ENCODE measurements at regions not wholly inside any gene's neighbourhood (a gene's known extent, or its start where the extent isn't known, plus 50 kb on each side); places are given as distances from the start of the nearest gene placed in this dataset.
"Not testable (repeated sequence)": the region's sequence is repeated elsewhere in the genome, so short reads cannot be mapped to it uniquely, and the experiment has no call there.

DNA sequence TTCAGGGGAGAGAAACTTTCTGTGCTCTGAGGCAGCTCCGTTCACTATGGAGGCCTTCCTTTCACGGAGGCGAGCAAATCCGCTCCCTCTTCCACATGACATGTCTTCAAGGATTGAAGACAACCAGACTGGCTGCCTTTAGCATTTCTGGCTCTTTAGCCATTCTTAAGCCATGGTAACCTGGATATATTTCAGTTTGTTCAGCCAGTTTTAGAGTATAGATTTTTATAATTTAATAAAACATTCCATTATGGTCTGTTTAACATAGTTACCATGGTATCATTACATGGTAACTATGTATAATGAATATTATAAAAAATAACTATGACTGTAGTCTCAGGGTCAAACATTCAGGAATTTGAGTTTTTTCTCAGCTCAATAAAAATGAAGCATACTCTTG lies 54.2 kb upstream of the NFIA start:
- no peak for DNase-seq (ENCODE audit: low read depth in 3 of 3)

DNA sequence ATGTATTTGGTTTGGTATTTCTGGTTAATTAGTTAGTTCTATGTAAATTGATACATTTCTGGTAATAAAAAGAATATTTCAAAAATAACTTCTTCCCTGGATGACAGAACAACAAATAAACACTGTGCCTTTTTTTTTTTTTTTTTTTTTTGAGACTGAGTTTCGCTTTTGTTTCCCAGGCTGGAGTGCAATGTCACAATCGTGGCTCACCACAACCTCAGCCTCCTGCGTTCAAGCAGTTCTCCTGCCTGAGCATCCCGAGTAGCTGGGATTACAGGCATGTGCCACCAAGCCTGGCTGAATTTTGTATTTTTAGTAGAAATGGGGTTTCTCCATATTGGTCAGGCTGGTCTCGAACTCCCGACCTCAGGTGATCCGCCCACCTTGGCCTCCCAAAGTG lies 64.3 kb upstream of the NFIA start:
- not testable (repeated sequence) for DNase-seq (ENCODE audit: low read depth in 3 of 3)

GRCh38 chr1:61017651-61018050 lies 64.7 kb upstream of the NFIA start:
- DNase-seq (ENCODE audit: low read depth in 3 of 3) = no peak

DNA sequence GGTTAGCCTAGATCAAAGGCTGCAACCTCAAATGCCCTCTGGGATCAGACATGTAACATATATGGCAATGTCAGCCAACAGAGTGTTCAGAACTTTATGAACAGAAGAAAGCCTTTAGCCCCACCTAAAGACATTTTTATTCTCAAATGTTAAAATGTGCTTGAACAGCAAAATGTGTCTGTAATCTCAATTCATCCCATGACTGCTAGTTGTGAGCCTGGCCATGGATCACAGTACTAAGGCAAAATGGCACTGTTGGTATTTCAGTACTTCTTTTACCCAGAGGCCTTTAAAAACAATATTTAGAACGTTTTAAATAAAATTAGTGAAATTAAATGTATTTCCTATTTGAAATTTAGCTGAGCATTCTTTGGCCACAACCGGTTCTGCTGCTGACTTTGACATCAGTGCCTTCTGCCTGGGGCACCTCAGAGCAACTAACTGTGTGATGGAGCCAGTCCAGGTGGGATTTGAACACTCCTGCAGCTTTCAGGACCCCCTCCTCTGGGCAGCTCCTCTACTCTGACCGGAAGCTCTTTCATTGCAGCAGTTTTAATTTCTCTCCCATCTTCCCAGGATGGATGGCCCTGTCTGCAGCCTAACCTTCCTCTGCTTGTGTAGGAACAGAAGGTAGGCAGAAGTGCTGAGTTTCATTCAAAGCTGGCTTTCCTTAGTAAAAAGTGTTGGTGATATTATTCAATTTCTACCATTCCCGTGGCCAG lies 68.3 kb upstream of the NFIA start:
- DNase-seq (ENCODE audit: low read depth in 3 of 3) = no peak

- no peak for DNase-seq (ENCODE audit: low read depth in 3 of 3)
Measured at GRCh38 chr1:61013189-61013945, 69.0 kb upstream of the NFIA start.

DNA sequence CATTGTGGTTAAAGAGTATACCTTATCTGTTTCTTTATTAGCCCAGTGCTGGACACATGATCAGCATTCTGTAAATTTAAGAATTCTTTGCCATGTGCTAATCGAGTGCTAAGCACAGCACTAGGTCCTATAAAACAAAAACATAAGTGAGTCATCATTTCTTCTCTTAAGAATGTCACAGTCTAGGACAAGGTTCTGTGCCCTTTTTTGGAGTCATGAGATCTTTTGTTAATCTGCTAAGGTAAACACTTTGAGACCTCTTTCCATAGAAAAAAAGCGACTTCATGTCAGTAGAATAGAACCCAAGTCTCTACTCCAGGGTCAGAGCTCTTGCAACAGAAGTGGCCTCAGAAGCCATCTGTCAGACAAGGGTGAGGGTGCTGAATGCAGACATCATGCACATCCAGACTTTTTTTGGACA lies 70.0 kb upstream of the NFIA start:
- no peak for DNase-seq (ENCODE audit: low read depth in 3 of 3)

DNA sequence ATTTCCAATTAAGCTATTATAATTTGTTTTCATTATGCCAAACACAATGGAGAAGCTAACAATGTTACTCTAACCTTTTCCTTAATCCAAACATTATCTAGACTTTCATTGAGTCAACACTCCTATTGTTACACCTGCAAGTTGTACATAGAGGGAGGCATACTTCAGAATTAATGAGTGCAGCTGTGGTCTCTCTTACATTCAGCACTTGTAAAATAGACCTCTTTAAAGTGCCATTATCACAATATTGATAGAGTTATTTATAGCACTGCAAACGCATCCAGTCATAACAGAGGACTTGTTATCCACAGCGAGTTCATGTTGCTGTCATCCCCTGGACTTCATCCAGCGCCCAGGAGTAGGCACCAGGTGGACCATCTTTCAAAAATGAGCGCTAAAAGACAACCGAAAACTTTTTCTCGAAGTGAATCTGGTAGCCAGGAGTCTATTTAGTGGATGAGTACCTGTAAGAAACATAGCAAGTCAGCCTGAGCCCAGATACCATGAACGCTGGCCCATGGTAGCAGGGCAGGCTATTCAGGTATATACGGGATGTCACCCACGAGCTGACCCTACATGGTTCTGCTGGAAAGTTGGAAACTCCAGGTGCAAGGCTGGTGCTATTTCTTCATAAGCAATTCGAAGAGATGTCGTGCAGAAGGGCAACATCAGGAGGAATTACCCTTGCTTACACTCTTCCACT lies 70.6 kb upstream of the NFIA start:
- DNase-seq (ENCODE audit: low read depth in 3 of 3) = no peak

GRCh38 chr1:61007534-61008364 lies 74.6 kb upstream of the NFIA start:
- DNase-seq (ENCODE audit: low read depth in 3 of 3) = no peak

- DNase-seq (ENCODE audit: low read depth in 3 of 3) = no peak
Measured at GRCh38 chr1:61005614-61006580, 76.5 kb upstream of the NFIA start.

DNA sequence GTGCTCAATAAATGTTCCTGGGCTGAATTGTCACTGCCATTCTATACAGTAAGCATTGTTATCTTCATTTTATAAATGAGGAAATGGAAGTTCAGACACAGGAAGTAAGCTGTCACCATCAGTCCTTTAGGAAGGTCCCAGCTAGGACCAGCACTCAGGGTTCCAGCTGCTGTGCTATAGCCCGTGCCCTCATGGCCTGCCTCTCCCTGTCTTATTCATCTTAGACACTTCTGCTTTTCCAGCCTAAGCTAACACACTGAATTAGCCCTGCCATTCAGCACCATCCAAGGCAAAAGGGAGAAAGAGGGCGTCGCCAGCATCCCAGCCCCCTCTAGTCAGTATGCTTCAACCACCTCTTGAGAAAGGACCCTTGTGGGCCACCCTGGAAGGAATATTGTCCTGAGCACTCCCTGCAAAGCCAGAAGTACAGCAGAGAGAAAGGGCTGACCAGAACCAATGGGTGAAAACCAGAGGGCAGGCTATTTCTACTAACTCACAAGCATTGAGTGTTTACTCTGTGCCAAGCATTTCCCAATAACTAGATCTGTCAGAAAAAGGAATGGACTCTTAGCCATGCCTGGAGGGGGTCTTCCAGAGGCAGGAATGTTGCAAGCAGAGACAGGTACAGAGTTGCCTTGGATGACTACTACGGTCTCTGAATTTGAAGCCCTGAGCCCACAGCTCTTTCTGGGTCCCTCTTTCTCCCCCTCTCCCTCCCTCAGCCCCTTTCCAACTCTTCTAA lies 77.9 kb upstream of the NFIA start:
- no peak for DNase-seq (ENCODE audit: low read depth in 3 of 3)

DNA sequence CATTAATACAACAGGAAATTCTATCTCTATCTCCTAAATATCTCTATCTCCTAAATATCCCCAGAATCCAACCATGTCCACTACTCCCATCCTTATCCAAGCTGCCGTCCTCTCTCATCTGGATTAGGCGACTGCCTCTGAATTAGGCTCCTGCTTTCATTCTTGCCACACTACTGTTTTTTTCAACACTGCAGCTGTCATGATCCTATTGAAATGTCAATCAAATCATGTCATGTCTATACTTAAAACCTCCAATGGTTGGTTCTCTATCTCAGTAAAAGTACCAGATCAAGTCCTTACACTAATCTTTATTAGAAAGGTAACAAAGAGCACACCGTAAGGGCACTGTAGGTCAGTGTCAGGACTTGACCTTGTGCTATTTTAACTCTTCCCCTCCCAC lies 82.0 kb upstream of the NFIA start:
- DNase-seq (ENCODE audit: low read depth in 3 of 3) = no peak

DNA sequence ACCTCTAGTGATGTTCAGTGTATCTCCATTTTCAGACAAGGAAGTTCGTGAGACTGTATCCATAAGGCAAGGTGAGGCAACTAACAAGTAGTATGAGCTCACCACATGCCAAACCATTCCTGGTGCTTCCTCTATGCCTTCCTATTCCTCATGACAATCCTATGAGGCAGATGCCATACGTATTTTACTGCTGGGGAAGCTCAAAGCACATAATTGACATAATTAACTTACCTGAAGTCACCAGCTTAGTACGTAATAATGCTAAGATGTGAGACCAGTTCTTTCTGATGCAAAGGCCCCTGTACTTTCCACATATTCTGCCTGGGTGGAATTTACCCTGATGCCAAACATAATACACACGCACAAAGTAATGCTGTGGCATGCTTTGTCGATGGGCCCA lies 83.6 kb upstream of the NFIA start:
- no peak for DNase-seq (ENCODE audit: low read depth in 3 of 3)

GRCh38 chr1:60994828-60995492 lies 87.4 kb upstream of the NFIA start:
- no peak for DNase-seq (ENCODE audit: low read depth in 3 of 3)

GRCh38 chr1:60994369-60994768 lies 88.0 kb upstream of the NFIA start:
- DNase-seq (ENCODE audit: low read depth in 3 of 3) = no peak

GRCh38 chr1:60992165-60992564 lies 90.2 kb upstream of the NFIA start:
- DNase-seq (ENCODE audit: low read depth in 3 of 3) = no peak

DNA sequence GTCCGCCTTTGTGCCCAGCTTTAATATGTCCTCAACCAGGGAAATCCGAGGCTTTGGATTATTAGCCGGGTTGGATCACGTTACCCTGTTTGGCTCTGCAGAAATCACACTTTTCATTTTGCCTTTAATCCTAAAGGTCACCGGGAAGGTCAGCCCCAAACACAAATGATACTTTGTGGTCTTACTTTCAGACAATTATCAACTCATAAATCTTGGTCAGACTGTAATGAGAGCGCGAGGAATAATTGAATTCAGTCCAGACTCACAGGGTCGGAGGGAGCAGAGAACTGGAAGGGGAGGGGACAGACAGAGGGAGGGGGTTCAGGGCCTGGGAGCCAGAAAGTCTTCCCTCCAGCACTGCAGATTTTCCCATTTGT lies 91.7 kb upstream of the NFIA start:
- no peak for DNase-seq (ENCODE audit: low read depth in 3 of 3)

- DNase-seq (ENCODE audit: low read depth in 3 of 3) = no peak
Measured at GRCh38 chr1:60989749-60990713, 92.3 kb upstream of the NFIA start.

GRCh38 chr1:60988891-60989290 lies 93.5 kb upstream of the NFIA start:
- DNase-seq (ENCODE audit: low read depth in 3 of 3) = no peak

All from stimulated activated CD4-positive, alpha-beta T cell treated with anti-CD3 and anti-CD28 coated beads, TNF-alpha, amount 100 ng/mL, for 4 hours (primary cell).